GM12874 (cell line): ENCODE measurements at regions not wholly inside any gene's neighbourhood (a gene's known extent, or its start where the extent isn't known, plus 50 kb on each side); places are given as distances from the start of the nearest gene placed in this dataset.

Experiments used
- TF ChIP-seq, protein P1 (sequence below): IDR thresholded peaks from 2 replicates; pipeline ENCODE4 v1.5.1; 2011; ENCODE audit warnings: low read depth, mild to moderate bottlenecking, control low read depth, low read length, moderate library complexity; ENCODE audit not compliant: insufficient read depth

DNA sequence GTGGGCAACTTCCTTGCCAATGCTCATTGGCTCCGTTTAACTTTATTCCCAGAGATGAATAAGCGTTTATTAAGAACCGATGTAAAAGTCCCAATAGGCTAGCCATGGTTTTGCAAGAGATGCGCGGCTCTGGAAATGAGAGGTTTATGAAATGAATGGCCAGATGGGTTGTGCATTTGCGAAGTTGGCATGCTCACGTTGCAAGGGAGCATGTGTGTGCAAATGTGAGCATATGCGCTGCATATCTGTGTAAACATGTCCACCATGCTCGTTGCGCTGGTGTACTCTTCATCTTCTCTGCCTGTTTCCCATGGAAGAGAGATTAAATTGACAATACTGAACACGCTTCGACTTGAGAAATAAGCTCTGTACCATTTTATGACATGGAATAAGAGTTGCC lies 848.6 kb upstream of the RBFOX1 start:
- TF ChIP-seq, protein P1, sequence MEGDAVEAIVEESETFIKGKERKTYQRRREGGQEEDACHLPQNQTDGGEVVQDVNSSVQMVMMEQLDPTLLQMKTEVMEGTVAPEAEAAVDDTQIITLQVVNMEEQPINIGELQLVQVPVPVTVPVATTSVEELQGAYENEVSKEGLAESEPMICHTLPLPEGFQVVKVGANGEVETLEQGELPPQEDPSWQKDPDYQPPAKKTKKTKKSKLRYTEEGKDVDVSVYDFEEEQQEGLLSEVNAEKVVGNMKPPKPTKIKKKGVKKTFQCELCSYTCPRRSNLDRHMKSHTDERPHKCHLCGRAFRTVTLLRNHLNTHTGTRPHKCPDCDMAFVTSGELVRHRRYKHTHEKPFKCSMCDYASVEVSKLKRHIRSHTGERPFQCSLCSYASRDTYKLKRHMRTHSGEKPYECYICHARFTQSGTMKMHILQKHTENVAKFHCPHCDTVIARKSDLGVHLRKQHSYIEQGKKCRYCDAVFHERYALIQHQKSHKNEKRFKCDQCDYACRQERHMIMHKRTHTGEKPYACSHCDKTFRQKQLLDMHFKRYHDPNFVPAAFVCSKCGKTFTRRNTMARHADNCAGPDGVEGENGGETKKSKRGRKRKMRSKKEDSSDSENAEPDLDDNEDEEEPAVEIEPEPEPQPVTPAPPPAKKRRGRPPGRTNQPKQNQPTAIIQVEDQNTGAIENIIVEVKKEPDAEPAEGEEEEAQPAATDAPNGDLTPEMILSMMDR, result no peak

DNA sequence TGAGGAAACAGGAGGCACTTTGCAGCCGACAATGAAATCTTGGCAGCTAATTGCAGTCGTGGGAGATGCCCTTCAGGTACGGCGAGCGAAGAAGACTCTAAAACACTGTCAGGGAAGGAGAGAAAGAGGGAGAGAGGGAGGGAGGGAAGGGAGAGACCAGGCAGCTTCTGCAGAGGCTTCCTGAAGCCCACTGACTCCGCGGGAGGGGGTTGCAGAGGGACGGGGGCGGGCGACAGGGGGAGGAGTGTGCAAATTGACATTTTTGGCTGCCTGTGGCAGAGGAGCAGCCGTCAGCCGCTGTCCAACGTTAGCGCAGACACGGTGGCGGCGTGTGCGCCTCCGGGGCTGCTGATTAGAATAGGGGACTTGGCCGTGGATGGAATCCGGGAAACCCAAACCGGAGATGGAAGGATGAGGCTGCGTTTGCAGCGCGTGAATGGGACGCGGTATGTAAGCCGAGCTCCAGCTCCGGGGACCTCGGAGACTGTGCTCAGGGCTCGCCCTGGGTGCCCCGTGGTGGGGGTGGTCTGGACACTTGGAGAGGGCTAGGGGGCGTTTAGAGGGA lies 849.1 kb upstream of the RBFOX1 start:
- TF ChIP-seq, protein P1, result no peak

DNA sequence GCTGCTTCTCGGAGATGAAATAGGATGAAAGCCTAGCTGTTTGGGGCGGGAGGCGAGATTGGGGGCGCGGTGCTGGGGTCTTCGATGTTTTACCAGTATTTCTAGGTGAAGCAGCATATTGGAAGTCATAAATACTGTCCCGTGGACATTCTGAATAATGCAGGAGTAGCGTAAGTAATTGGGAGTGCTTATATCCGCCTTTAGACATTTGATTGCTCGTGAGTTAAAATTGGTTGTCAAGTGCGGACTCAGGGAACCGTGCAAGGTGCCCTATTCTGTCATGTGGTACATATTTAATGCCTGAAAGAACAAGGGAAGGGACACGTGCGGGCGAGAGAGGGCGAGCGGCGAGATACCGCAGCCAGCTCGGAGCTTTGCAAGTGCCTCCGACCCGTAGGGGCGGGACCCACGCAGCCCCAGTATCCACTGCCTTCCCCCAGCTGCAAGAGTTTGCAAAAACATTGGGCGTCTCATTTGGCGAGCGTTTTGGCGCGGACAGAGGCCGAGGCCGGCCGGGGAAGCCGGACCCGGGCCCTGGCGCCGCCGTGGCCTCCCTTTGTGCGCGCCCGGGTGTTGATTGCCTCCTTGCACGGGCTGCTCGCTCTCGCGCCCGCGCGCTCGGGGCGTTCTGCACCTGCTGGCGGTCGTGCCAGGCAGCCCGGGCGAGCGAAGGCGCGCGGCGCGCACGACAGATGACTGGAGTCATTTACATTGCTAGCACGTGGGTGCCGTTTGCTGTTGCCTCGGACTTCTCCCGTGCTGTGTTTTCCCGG lies 849.8 kb upstream of the RBFOX1 start:
- TF ChIP-seq, protein P1, result no peak

DNA sequence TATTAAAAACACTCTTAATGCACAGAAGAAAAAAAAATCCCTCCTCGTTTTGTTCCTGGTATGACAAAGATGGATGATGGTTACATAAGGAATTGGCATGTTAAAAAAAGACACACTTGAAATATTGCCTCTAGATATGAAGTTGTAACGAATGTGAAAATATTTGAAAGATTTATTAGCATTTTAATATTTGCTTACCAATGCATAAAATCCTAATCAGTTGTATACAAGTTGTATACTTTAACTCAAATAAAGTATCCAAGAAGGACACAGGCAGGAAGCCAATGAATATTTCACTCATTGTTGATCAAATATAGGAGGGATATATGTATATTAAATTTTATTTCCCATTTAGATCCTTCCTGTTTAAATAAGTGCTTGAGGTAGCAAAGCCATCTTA lies 850.8 kb upstream of the RBFOX1 start:
- TF ChIP-seq, protein P1, result no peak

DNA sequence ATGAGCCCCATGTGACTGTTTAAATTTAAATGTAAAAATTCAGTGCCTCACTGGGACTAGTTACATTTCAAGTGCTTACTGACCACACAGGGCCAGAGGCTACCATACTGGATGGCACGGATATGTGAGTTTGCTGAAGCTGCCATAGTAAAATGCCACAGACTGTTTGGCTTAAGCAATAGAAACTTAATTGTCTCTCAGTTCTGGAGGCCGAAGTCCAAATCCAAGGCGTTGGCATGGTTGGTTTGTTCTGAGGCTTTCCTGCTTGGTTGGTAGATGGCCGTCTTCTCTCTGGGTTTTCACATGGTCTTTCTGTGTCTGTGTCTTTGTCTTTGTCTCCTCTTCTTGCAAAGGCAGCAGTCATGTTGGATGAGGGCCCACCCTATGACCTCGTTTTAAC lies 878.9 kb upstream of the RBFOX1 start:
- TF ChIP-seq, protein P1, result no peak

DNA sequence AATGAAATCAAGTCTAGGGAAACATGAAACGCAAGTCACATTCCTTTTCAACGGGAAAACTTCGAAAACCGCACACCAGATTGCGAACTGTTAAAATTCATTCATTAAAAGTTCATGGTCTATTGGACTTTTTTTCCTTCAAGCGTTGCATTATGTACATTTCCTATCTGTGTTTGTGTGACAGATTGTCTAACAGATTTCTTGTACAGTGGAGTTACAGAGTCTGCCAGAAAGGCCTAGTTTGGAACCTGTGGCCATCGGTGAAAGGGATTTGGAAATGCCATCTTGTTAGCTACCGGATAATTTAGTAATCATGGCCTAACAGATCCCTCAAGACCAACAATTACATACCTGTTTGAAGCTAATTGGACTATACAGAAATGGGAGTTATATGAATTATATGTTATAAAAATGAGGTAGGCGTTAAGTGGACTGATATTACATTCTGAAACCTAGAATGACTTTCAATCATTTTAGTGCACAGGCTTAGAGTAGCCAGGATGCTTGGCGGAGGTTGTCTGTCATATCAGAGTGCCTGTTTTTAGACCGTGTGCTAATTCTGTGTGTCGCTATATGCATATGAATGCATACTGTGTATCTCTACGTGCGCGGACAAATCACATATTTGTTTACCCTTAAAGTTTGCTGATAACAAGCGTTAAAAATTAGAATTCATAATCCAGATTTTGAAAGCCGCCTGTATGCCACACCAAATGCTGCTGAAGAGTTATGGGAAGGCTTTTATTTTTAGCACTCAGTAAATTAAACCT lies 885.4 kb upstream of the RBFOX1 start:
- TF ChIP-seq, protein P1, result no peak

DNA sequence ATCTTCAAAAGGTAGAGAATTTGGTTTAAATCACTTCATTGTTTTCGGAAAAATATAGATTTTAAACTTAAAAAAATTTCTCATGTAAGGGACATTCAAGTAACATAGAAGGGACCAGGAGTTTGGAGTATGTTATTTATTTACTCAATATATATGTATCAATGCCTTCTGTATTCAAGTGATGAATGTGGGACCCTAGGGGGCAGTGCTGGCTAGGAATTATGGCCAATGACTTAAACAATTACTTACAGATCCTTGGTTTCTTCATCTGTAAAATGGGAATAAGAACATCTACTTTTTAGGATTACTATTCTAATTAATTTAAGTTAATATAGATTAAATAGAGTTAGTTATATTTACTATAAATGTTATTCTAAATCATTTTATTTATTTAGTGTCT lies 886.3 kb upstream of the RBFOX1 start:
- TF ChIP-seq, protein P1, result no peak
